PC-3 (cell line): ENCODE measurements at regions not wholly inside any gene's neighbourhood (a gene's known extent, or its start where the extent isn't known, plus 50 kb on each side); places are given as distances from the start of the nearest gene placed in this dataset.

Experiments
- ATAC-seq: fragments of 200-7000 bp; cut with Tn5 transposase; 2 replicates; pipeline ENCODE4 v1.9.1; 2020; ENCODE audit warnings: mild to moderate bottlenecking, moderate library complexity
- BruUV-seq: library from RNA; stranded (reverse); fragments of 400-500 nt; replicated peaks from 2 replicates; lab custom pipeline; 2021; lab: Mats Ljungman, UMichigan
- CTCF ChIA-PET: fragments of 300-600 bp; sonication (Branson Sonifier 250); formaldehyde crosslinking; loops from one replicate; lab custom pipeline; 2022; ENCODE audit warnings: antibody characterized with exemption; lab: Charles Lee
- POLR2A ChIA-PET: fragments of 300-600 bp; sonication (Branson Sonifier 250); formaldehyde crosslinking; loops from one replicate; lab custom pipeline; 2022; ENCODE audit warnings: antibody characterized with exemption; ENCODE audit not compliant: unreplicated experiment; lab: Charles Lee
- DNase-seq: peaks from one replicate; pipeline ENCODE4 v3.0.0-alpha.2; 2015
- H2AFZ ChIP-seq: fragments of 300-600 bp; sonication (generic); 2 replicates; pipeline ENCODE4 v1.6.0; 2016; ENCODE audit warnings: antibody characterized with exemption, low read length
- H3F3A ChIP-seq: fragments of 300-600 bp; sonication (generic); one replicate; pipeline ENCODE4 v1.6.0; 2017; ENCODE audit warnings: antibody characterized with exemption, low read length, control low read depth, mild to moderate bottlenecking; ENCODE audit not compliant: unreplicated experiment
- H3K27ac ChIP-seq: fragments of 300-600 bp; sonication (generic); 2 replicates; pipeline ENCODE4 v1.5.1; 2016; ENCODE audit warnings: mild to moderate bottlenecking, low read length
- H3K27me3 ChIP-seq: fragments of 300-600 bp; sonication (generic); 2 replicates; pipeline ENCODE4 v1.6.1; 2016; ENCODE audit warnings: low read length, mixed read lengths
- H3K36me3 ChIP-seq: fragments of 300-600 bp; sonication (generic); 2 replicates; pipeline ENCODE4 v1.6.1; 2016; ENCODE audit warnings: low read depth, mixed run types, low read length, mixed read lengths
- H3K4me1 ChIP-seq: fragments of 300-600 bp; sonication (generic); 2 replicates; pipeline ENCODE4 v1.5.1; 2016; ENCODE audit warnings: low read length; ENCODE audit not compliant: insufficient read depth
- H3K4me2 ChIP-seq: fragments of 300-600 bp; sonication (generic); 2 replicates; pipeline ENCODE4 v1.6.0; 2016; ENCODE audit warnings: low read length
- H3K4me3 ChIP-seq: fragments of 300-600 bp; sonication (generic); 2 replicates; pipeline ENCODE4 v1.5.1; 2016; ENCODE audit warnings: mild to moderate bottlenecking, low read length, mixed read lengths
- H3K79me2 ChIP-seq: fragments of 300-600 bp; sonication (generic); 2 replicates; pipeline ENCODE4 v1.6.1; 2017; ENCODE audit warnings: low read length, mixed read lengths
- H3K9ac ChIP-seq: fragments of 300-600 bp; sonication (generic); 2 replicates; pipeline ENCODE4 v1.6.0; 2016; ENCODE audit warnings: mild to moderate bottlenecking, low read length
- H3K9me2 ChIP-seq: fragments of 300-600 bp; sonication (generic); replicated peaks from 2 replicates; pipeline ENCODE4 v1.6.1; 2016; ENCODE audit warnings: mixed run types, low read length, mixed read lengths
- H3K9me3 ChIP-seq: fragments of 300-600 bp; sonication (generic); 2 replicates; pipeline ENCODE4 v1.6.1; 2016; ENCODE audit warnings: low read length, mixed read lengths
- H4K20me1 ChIP-seq: fragments of 300-600 bp; sonication (generic); 2 replicates; pipeline ENCODE4 v1.6.1; 2016; ENCODE audit warnings: low read length, mixed read lengths
- CTCF ChIP-seq: fragments of 300-600 bp; sonication (generic); conservative IDR thresholded peaks from 2 replicates; pipeline ENCODE4 v1.5.1; 2017; ENCODE audit warnings: antibody characterized with exemption, low read depth, mild to moderate bottlenecking, low read length
- EZH2 ChIP-seq: fragments of 300-600 bp; sonication (generic); IDR thresholded peaks from one replicate; pipeline ENCODE4 v1.6.1; 2017; ENCODE audit warnings: antibody characterized with exemption, mild to moderate bottlenecking, low read length; ENCODE audit not compliant: unreplicated experiment
- EZH2phosphoT487 ChIP-seq: fragments of 300-600 bp; sonication (generic); IDR thresholded peaks from 2 replicates; pipeline ENCODE4 v1.6.1; 2018; ENCODE audit warnings: mild to moderate bottlenecking, antibody characterized with exemption, low read length, borderline replicate concordance
- intact Hi-C: fragments of 100-400 bp; cut with micrococcal nuclease; formaldehyde crosslinking; loops from 2 replicates; pipeline ENCODE4 v1.9.0; 2023

- H3K9me3 ChIP-seq: no peaks in the 10 kb centered on the region
- H3K27me3 ChIP-seq: no peaks in the 10 kb centered on the region
- no peaks in the 10 kb centered on the region for H4K20me1 ChIP-seq
- no peak overlapping the region for H3K27ac ChIP-seq
- ChIA-PET CTCF (no interaction called here), POLR2A (no interaction called here)
- ATAC-seq (no peak), DNase-seq (no peak)
- H3F3A ChIP-seq: no peaks in the 10 kb centered on the region
- intact Hi-C loops: no loop called here
- no peak overlapping the region for H3K4me3 ChIP-seq
- H3K4me1 ChIP-seq: peaks cover 15% of the 10 kb centered on the region
- H3K9me2 ChIP-seq: no peaks in the 10 kb centered on the region
- H3K9ac ChIP-seq: no peak overlapping the region
- BruUV-seq: no TSS peak
- H2AFZ ChIP-seq: no peak overlapping the region
- no peaks in the 10 kb centered on the region for H3K79me2 ChIP-seq
- H3K4me2 ChIP-seq: no peak overlapping the region
- no peaks in the 10 kb centered on the region for H3K36me3 ChIP-seq
- TF ChIP-seq CTCF (no peak), EZH2phosphoT487 (no peak), EZH2 (no peak)
These were observed 220.3 kb downstream of the ALDH8A1 start for GRCh38 chr6:134729561-134729960.

- Histone ChIP-seq H3K27ac (no peak overlapping the region), H3K9ac (no peak overlapping the region), H3K79me2 (no peaks in the 10 kb centered on the region), H4K20me1 (no peaks in the 10 kb centered on the region), H3K9me2 (no peaks in the 10 kb centered on the region), H2AFZ (no peak overlapping the region), H3K4me1 (peaks cover 16% of the 10 kb centered on the region), H3K36me3 (no peaks in the 10 kb centered on the region), H3K4me3 (no peak overlapping the region), H3K9me3 (no peaks in the 10 kb centered on the region), H3K4me2 (no peak overlapping the region), H3K27me3 (no peaks in the 10 kb centered on the region), H3F3A (no peaks in the 10 kb centered on the region)
- BruUV-seq: no TSS peak
- no peak for DNase-seq
- TF ChIP-seq EZH2phosphoT487 (no peak), CTCF (no peak), EZH2 (no peak)
- intact Hi-C loops: no loop called here
- ATAC-seq: no peak
- ChIA-PET CTCF (no interaction called here), POLR2A (no interaction called here)
These were observed 222.8 kb downstream of the ALDH8A1 start for GRCh38 chr6:134727081-134727480.

DNA sequence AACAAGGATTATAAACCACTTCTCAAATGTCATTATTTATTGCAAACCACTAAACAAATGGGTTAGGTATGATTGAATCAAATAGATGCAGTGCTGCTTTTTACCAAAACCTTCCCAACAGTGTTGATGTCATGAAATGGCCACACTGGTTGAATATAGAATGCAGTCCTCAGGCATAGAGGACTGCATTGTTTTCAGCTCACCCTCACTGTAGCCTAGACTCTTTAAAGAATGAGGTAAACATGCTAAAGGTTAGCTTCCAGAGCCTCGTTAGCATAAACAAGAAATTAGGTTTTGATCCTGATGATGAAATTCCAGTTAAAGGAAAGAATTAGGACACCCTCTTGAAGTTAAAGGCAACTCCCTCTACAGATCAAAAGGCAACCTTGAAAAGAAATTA lies 224.3 kb downstream of the ALDH8A1 start:
- Histone ChIP-seq H3K36me3 (no peaks in the 10 kb centered on the region), H3K4me1 (peaks cover 16% of the 10 kb centered on the region), H3K27ac (no peak overlapping the region), H3K4me3 (no peak overlapping the region), H4K20me1 (no peaks in the 10 kb centered on the region), H3K9ac (no peak overlapping the region), H3K79me2 (no peaks in the 10 kb centered on the region), H3K4me2 (no peak overlapping the region), H3K9me2 (no peaks in the 10 kb centered on the region), H2AFZ (no peak overlapping the region), H3K9me3 (no peaks in the 10 kb centered on the region), H3K27me3 (no peaks in the 10 kb centered on the region), H3F3A (no peaks in the 10 kb centered on the region)
- POLR2A ChIA-PET: no interaction called here
- intact Hi-C loops: no loop called here
- BruUV-seq: no TSS peak
- CTCF ChIA-PET: no interaction called here
- no peak for DNase-seq
- ATAC-seq: no peak
- TF ChIP-seq EZH2phosphoT487 (no peak), CTCF (no peak), EZH2 (no peak)
